Neural crest cell (in vitro differentiated cells): ENCODE measurements at regions not wholly inside any gene's neighbourhood (a gene's known extent, or its start where the extent isn't known, plus 50 kb on each side); places are given as distances from the start of the nearest gene placed in this dataset.
A peak's percentile ranks its signal among the peaks of the same experiment; 100 is the strongest.

ENCODE experiments used
- DNase-seq: peaks from one replicate; pipeline ENCODE4 v3.0.0; 2021; ENCODE audit warnings: low read depth, mixed read lengths, low spot score
- H3K27ac Mint-ChIP-seq: one replicate; pipeline ENCODE4 v1.8.0; 2021; ENCODE audit warnings: mild to moderate bottlenecking, mixed read lengths; ENCODE audit not compliant: unreplicated experiment
- H3K27me3 Mint-ChIP-seq: 2 replicates; pipeline ENCODE4 v1.8.0; 2021; ENCODE audit warnings: low read depth, mild to moderate bottlenecking, mixed read lengths
- H3K36me3 Mint-ChIP-seq: 2 replicates; pipeline ENCODE4 v1.8.0; 2021; ENCODE audit warnings: low read depth, mild to moderate bottlenecking, mixed read lengths
- H3K4me1 Mint-ChIP-seq: 2 replicates; pipeline ENCODE4 v1.8.0; 2021; ENCODE audit warnings: mixed read lengths
- H3K4me3 Mint-ChIP-seq: one replicate; pipeline ENCODE4 v1.8.0; 2021; ENCODE audit warnings: mild to moderate bottlenecking, mixed read lengths
- H3K9me3 Mint-ChIP-seq: 2 replicates; pipeline ENCODE4 v1.8.0; 2021; ENCODE audit warnings: mixed read lengths
- TF ChIP-seq, protein P1 (sequence below): fragments of 200-600 bp; sonication (generic); conservative IDR thresholded peaks from 2 replicates; pipeline ENCODE4 v1.5.0; 2021; ENCODE audit warnings: antibody characterized with exemption, mild to moderate bottlenecking

DNA sequence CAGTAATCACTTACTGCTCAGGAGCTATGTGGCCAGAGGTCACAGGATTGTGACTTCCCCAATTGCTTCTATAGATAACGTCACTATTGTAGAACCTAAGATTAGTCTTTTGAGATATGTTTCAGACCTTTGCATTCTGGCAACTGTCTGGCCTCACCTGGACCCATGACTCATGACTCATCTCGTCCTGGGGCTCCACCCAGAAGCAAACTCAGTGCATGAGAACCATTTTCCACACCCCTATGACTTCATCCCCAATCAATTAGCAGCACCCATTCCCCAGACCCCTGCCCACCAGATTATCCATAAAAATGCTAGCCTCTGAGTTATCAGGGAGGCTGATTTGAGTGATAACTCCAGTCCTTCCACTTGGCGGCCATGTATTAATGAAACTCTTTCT lies 186.9 kb downstream of the EMP1 start:
- DNase-seq = no peak
- Mint-ChIP-seq H3K27ac (no peak overlapping the region), H3K4me1 (no peaks in the 10 kb centered on the region), H3K36me3 (no peaks in the 10 kb centered on the region), H3K9me3 (peaks cover 4% of the 10 kb centered on the region), H3K27me3 (peaks cover 7% of the 10 kb centered on the region), H3K4me3 (no peak overlapping the region)
- TF ChIP-seq, protein P1, sequence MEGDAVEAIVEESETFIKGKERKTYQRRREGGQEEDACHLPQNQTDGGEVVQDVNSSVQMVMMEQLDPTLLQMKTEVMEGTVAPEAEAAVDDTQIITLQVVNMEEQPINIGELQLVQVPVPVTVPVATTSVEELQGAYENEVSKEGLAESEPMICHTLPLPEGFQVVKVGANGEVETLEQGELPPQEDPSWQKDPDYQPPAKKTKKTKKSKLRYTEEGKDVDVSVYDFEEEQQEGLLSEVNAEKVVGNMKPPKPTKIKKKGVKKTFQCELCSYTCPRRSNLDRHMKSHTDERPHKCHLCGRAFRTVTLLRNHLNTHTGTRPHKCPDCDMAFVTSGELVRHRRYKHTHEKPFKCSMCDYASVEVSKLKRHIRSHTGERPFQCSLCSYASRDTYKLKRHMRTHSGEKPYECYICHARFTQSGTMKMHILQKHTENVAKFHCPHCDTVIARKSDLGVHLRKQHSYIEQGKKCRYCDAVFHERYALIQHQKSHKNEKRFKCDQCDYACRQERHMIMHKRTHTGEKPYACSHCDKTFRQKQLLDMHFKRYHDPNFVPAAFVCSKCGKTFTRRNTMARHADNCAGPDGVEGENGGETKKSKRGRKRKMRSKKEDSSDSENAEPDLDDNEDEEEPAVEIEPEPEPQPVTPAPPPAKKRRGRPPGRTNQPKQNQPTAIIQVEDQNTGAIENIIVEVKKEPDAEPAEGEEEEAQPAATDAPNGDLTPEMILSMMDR = no peak

DNA sequence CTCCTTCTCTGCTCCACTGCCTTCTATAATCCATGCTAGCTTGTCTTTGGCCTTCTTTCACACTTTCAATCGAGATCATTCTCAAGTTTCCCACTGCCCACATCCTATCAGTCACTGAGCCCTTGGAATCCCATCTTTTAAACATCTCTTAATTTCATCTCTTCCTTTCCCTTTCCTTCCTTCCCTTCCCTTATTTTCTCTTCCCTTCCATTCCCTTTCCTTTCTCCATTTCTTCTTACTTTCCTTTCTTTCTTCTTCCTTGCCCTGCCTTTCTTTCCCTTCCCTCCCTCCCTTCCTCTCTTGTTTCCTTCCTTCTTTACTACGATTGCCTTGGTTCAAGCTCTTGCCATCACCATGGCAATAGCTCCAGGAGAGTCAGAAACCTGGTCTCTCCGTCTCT lies 183.8 kb downstream of the EMP1 start:
- Mint-ChIP-seq H3K4me1 (no peaks in the 10 kb centered on the region), H3K4me3 (no peak overlapping the region), H3K27me3 (peaks cover 7% of the 10 kb centered on the region), H3K9me3 (peaks cover 6% of the 10 kb centered on the region), H3K27ac (peak overlapping the region; percentile 0), H3K36me3 (no peaks in the 10 kb centered on the region)
- no peak for DNase-seq
- TF ChIP-seq, protein P1 = no peak

DNA sequence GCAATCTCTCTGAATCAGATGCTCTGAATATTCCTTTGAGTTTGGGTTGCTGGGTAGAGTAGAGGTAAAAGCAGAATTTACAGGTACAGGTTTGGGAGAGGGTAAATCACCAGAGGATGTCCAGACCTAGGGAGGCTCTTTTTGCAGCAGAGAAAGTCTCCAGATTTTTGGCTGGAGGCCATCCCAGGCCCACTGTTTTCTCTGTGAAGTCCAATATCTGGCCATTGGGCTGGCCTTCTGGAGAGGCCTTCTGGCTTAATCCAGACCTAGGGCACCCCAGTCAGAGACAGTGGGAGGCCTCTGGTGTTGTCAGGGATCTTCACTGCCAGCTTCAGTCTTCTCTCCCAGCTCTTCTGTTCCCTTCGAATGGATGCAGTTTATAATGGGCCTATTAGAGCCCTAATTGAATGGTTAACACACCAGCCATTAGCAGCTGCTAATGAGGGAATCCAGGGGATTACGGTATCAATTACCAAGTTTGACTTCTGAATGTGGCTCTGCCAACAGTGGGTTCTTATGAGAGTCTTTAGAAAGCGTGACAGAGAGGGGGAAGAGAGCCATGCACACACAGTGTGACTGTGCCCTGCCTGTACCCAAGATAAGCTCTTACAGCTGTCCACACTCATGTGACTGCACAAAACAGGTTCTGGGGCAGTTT lies 183.1 kb downstream of the EMP1 start:
- DNase-seq = no peak
- Mint-ChIP-seq H3K27ac (no peak overlapping the region), H3K4me1 (no peaks in the 10 kb centered on the region), H3K4me3 (no peak overlapping the region), H3K27me3 (peaks cover 7% of the 10 kb centered on the region), H3K9me3 (peaks cover 5% of the 10 kb centered on the region), H3K36me3 (no peaks in the 10 kb centered on the region)
- TF ChIP-seq, protein P1 = no peak

DNA sequence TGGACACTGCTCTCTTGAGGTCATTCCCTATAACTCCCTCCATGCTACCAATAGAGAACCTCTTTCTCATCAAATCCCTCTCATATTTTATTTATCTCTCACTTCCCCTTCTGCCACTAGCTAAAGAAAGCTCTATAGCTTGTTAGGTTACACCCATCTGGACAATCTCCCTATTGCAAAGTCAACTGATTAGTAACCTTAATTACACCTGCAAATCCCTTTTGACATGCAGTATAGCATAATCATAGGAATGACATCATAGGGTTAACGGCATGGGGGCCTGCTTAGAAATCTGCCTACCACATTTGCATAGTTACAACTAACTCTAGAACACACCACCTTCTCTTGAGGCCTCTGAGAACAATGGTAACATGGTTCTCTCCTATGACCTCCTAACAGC lies 181.2 kb downstream of the EMP1 start:
- peaks cover 11% of the 10 kb centered on the region for H3K27me3 Mint-ChIP-seq

DNA sequence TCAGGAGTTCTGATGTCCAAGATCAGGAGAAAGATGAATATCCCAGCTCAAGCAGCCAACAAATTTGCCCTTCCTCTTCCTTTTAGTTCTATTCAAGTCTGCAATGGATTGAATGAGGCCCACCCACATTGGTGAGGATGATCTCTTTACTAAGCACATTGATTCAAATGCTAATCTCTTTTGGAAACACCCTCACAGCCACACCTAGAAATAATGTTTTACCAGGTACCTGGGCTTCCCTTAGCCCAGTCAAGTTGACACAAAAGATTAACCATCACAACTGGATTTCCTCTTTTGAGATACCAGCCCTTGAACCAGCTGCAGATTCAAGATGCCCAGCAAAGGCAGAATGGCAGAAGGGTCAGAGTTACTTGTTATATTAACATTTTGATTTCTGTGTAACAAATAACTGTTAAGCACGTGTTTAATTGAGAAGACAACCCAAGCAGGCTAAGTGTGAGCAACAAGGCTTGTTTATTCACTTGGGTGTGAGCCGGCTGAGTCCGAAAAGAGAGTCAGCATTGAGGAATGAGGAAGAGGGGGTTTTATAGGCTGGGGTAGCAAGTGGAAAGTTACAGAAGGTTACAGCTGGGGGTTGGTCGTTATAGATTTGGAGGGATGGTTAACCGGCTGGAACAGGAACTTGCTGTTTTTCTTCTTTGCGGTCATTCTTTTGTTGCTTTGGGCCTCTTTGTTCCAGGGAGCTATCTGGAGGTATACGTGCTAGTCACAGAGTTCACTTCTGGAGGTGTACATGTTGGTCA lies 180.3 kb downstream of the EMP1 start:
- no peak for DNase-seq
- Mint-ChIP-seq H3K4me3 (no peak overlapping the region), H3K36me3 (no peaks in the 10 kb centered on the region), H3K27me3 (peaks cover 18% of the 10 kb centered on the region), H3K9me3 (peaks cover 3% of the 10 kb centered on the region), H3K4me1 (no peaks in the 10 kb centered on the region), H3K27ac (no peak overlapping the region)
- TF ChIP-seq, protein P1 = no peak

More for the DNA sequence above, 181.2 kb downstream of the EMP1 start:
- no peaks in the 10 kb centered on the region for H3K36me3 Mint-ChIP-seq
- peaks cover 3% of the 10 kb centered on the region for H3K9me3 Mint-ChIP-seq
- no peak for DNase-seq
- H3K27ac Mint-ChIP-seq = no peak overlapping the region
- no peaks in the 10 kb centered on the region for H3K4me1 Mint-ChIP-seq
- H3K4me3 Mint-ChIP-seq = no peak overlapping the region
- TF ChIP-seq, protein P1 = no peak
